ENCODE measurements at regions not wholly inside any gene's neighbourhood (a gene's known extent, or its start where the extent isn't known, plus 50 kb on each side); places are given as distances from the start of the nearest gene placed in this dataset.
"Not testable (repeated sequence)": the region's sequence is repeated elsewhere in the genome, so short reads cannot be mapped to it uniquely, and the experiment has no call there.

GRCh38 chr18:1152958-1153357 lies 248.3 kb downstream of the ADCYAP1 start:
- TF ChIP-seq, protein P1, sequence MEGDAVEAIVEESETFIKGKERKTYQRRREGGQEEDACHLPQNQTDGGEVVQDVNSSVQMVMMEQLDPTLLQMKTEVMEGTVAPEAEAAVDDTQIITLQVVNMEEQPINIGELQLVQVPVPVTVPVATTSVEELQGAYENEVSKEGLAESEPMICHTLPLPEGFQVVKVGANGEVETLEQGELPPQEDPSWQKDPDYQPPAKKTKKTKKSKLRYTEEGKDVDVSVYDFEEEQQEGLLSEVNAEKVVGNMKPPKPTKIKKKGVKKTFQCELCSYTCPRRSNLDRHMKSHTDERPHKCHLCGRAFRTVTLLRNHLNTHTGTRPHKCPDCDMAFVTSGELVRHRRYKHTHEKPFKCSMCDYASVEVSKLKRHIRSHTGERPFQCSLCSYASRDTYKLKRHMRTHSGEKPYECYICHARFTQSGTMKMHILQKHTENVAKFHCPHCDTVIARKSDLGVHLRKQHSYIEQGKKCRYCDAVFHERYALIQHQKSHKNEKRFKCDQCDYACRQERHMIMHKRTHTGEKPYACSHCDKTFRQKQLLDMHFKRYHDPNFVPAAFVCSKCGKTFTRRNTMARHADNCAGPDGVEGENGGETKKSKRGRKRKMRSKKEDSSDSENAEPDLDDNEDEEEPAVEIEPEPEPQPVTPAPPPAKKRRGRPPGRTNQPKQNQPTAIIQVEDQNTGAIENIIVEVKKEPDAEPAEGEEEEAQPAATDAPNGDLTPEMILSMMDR (IDR thresholded peaks at IDR 0.05; ENCODE audit: insufficient read depth, low read length) = not testable (repeated sequence)
- not testable (repeated sequence) for TF ChIP-seq POLR2AphosphoS5 (IDR thresholded peaks at IDR 0.05; ENCODE audit: low read depth)

Data from HL-60 (cell line).